ENCODE measurements at regions not wholly inside any gene's neighbourhood (a gene's known extent, or its start where the extent isn't known, plus 50 kb on each side); places are given as distances from the start of the nearest gene placed in this dataset.
A peak's percentile ranks its signal among the peaks of the same experiment; 100 is the strongest.
"Not testable (repeated sequence)": the region's sequence is repeated elsewhere in the genome, so short reads cannot be mapped to it uniquely, and the experiment has no call there.

DNA sequence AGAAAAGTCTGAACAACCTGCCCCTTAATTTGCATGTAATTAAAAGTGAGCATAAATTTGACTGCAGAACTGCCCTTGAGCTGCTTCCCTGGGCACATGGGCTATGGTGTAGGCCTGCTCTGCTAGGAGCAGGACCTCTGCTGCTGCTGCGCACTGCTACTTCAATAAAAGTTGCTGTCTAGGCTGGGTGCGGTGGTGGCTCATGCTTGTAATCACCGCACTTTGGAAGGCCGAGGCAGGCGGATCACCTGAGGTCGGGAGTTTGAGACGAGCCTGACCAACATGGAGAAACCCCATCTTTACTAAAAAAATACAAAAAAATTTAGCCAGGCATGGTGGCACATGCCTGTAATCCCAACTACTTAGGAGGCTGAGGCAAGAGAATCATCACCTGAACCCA lies 355.7 kb downstream of the KCNJ2 start:
- not testable (repeated sequence) for DNase-seq

DNA sequence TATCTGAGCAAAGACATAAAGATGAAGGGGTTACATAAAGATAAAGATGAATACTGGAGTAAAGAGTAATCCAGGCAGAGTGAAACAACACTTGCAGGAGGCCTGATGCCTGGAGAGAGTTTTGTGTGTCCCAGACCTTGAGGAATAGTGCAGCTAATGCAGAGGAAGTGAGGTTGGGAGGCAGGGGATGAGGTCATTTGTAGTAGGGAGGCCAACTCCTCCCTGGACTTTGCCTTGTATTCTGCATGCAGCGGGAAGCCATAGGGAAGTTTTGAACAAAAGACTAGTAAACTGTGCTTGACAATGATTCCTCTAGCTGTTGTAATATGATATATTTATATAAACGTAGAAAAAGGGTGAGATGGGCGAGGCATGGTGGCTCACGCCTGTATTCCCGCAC lies 356.6 kb downstream of the KCNJ2 start:
- DNase-seq, result no peak

DNA sequence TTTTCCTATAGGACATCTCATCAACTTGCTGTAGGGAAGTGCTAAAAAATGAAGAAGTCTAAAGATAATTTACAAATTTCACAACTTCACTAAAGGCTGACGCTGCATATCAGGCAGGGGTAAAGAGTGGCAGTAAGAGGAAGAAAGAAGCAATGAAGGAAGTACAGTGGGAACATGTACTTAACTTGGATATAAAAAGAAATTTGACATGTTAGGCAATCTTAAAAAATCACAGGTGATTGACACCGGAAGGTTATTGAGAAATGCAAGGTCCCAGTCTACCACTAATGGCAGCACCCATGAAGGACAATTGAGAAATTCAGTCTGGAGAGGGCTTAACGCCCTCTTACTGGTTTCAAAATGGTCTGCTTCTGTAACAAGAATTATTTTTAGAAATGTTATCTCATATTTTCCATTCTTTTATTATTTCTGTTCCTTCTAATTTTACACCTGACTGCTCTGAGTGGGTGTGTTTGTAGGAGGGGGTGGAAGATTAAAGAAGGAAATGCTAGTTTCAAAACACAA lies 358.1 kb downstream of the KCNJ2 start:
- no peak for DNase-seq

DNA sequence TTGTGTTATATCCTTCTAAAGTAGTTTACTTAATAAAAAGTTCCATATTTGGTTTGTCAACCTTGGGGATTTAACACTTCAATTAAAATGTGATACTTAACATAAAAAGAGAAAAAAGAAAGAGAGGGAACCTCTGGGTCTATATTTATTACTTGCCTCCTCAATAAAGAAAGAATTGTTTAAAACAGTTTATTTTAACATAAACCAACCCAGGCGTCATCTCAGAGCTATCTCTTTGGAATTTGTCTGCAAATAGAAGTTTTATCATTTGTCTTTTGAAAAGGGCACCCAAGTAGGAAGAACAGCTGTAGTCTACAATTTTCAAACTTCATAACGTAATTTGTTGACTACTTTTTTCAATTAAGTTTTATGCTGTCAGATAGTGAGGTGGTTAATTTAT lies 364.1 kb downstream of the KCNJ2 start:
- DNase-seq, result no peak

DNA sequence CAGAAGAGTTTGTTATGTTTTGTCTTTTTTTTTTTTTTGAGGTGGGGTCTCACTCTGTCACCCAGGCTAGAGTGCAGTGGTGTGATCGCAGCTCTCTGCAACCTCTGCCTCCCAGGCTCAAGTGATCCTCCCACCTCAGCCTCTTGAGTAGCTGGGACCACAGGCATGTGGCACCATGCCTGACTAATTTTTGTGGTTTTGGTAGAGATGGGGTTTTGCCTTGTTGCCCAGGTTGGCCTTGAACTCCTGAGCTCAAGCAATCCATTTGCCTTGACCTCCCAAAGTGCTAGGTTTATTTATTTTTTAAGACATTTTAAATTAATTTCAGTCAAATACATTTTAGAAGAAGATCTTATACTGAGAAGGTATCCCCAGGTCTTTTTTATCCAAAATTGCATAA lies 366.7 kb downstream of the KCNJ2 start:
- DNase-seq, result no peak

DNA sequence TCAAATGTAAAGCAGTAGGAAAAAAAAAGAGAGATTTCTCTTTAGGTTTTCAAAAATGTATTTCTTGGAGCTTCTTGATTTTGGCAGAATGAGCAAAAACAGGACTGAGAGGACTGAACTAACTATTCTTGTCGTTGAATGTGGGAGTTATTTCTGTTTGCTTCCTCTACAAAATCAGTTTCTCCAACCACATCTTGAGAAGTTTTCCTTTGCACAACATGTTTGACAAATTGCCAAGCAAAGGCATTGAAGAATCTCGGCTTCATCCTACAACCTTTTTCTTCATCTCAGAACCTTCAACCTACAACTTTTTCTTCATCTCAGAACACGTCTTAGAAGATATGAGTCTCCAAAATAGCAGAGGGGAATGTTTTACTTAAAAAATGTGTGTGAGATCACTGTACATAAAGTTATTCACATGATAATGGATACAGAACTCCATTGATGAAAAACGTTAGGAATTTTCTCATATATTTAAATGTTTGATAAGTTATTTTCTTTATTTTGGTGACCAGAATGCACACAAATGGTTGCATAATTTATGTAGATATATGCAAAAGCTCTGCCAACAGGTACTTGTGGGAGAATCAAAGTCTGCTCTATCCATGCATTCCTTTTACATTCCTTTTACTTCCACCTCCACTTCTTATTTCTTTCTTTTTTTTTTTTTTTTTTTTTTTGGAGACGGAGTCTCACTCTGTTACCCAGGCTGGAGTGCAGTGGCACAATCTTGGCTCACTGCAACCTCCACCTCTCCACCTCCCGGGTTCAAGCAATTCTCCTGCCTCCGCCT lies 370.0 kb downstream of the KCNJ2 start:
- DNase-seq, result no peak

DNA sequence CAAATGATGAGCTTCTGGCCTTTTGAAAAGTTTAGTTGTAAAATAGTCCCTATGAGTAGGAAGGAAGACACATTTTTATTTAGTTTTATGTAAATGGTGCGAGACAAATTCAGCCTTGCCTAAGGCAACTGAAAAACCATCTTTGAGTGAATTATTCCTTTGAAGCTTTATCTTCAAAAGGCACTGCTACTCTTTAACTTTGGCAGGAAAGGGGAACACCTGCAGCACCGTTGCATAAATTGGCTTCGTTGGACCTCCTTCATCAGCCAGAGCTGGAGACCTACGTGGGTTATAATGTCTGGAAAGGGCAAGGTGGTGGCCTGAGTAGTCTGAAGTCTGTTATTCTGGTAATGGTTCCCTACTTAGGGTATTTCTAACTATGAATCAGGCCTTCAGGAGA lies 373.5 kb downstream of the KCNJ2 start:
- DNase-seq, result no peak

DNA sequence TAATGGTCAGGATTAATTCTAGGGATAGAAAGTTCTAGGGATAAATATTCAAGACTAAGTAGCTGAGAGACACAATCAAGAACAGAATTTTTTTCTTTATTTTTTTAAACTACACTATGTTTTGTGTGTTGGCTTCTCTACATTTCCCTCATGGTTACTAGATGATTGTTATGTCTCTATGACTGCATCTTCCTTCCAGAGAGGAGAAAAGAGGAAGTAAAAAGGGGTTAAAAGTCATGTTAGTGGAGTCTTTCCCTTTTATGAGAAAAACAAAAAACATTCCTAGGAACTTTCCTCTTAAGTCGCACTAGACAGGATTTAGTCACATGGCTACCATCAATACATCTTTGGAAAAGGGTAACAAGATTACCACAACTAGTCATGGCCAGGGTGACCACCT lies 375.0 kb downstream of the KCNJ2 start:
- DNase-seq, result no peak

DNA sequence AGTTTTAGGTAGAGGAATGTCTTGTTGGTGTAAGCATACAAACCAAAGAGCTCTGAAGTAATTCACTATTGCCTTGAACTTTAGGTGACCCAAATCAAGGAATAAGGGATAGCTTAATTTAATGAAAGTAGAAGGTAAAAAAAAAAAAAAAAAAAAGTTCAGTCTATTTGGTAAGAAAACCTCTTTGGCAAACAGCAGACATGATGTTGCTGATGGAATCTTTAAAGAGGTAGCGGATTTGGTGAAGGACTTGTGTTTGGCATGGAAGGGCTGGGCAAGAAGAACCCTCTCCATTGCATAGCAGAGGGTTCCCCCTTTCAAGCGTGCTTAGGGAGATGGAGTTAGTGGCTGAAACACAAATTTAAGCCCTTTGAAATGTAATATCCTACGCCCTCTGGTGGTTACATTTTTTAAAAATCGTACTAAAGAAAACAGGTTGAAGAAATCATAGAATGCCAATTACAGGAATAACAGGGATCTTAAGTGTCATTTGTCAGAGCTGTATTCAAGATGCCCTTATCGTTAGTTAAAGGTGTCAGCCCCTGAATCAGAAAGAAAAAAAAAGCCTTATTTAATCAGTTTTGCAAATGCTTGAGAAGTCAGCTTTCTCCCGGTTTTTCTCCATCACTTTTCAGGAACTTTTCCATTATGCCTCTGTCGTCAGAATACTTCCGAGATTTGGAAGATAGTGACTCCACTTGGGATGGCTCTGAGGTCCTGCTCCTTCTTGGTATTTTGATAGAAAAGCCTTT lies 383.1 kb downstream of the KCNJ2 start:
- peak; percentile 13 for DNase-seq

DNA sequence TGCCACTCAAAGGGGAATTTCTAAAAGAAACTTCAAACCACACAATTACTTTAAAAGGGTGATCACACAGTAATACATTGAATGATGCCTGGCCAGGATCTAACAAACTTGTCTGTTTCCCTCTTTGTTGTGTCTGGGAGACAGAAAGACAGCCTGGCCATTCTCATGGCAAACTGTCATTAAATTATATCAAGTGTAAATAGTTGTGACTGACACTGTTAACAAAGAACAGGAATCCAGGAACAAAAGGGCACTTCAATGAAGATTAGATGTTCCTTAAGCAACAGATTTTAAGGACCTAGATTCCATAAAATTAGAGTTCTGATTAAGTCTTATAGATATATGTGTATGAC lies 383.6 kb downstream of the KCNJ2 start:
- DNase-seq, result no peak

DNA sequence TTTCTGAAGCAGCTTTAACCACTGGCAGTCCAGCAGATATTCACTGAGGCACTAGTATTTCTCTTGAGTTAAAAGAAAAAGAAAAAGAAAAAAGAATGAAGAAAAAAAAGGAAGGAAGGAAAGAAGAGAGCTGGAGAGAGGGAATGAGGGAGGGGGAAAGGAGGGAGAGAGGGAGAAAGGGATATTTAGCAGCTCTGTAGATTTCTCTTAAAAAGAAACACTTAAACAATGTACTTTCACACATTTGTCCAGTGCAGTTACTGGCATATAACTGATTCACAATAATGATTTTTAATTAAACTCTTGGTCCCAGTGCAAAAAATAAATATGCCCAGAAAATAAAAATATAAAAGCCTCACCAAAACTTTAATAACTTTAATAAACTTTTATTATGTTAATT lies 386.4 kb downstream of the KCNJ2 start:
- no peak for DNase-seq

DNA sequence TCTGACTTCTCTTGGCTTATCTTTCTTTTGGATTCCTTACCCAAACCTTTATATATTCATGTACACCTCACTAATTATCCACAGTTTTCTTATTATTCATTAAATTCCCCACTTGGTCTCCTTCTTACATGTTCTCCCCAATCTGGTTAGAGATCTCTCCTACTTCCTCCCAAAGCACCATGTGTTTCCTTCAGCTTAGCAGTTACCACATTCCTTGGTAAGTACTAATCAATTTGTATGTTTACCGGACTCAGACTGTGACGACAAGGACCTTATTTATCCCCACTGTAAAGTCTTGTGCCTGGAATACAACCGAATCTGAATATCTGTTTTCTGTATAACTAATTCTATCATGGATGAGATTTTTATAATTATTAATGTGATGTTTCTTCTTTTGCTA lies 389.5 kb downstream of the KCNJ2 start:
- DNase-seq, result no peak

DNA sequence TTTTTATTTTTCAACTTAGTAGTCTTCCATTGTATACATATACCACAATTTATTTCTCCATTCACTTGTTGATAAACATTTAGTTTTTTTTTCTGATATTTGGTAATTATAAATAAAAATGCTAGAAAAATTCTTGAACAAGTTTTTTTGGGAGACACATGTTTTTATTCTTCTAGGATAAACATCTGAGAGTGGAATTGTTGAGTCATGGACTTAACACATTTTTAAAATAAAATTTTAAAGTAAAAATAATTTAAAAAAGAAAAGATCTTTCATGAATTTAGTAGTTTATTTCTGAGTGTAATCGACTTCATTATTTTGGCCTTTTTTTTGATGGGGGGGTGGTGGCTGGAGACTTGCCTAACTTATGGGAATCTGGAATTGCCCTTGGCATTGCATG lies 391.1 kb downstream of the KCNJ2 start:
- no peak for DNase-seq

DNA sequence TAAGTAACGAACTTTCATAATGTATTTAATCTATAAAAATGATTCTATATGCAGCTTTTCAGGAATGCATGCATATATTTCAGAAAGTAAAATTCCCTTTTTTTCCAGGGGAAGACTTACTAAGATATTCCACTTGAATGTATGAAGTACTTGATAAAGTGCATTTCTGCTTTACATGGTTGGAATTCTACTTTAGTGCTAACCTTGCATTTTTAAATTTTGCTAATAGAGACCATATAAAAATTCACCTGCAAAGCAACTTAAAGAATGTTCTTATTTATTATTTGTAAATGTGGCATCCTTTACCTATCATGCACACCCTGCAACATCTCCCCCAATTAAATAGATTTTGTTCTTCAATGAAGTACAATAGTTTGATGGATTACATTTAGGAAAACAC lies 392.8 kb downstream of the KCNJ2 start:
- DNase-seq, result no peak

DNA sequence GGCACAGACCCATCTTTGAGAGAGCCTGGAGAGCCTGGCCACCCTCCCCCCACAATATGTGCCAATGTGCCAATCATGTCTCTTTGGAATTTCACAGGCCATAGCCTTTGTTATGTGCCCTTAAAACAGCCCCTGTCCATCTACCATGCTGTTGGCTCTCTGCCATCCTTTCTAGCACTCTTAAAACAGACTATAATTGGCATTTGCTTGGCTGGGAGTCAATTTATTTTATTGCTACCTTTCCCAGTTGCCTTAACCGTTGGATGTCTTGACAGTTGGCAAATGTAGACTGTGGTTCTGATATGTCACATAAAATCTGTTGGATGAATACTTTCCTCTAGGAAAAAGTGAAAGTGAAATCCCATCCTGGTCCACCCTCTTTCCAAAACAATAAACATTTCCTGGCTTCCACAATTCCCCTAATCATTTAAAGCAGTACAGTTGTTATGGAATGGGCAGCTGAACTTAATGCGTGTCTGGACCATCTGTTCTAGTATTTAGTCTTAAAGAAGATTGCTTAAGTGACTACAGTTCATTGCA lies 394.0 kb downstream of the KCNJ2 start:
- DNase-seq, result peak; percentile 73

DNA sequence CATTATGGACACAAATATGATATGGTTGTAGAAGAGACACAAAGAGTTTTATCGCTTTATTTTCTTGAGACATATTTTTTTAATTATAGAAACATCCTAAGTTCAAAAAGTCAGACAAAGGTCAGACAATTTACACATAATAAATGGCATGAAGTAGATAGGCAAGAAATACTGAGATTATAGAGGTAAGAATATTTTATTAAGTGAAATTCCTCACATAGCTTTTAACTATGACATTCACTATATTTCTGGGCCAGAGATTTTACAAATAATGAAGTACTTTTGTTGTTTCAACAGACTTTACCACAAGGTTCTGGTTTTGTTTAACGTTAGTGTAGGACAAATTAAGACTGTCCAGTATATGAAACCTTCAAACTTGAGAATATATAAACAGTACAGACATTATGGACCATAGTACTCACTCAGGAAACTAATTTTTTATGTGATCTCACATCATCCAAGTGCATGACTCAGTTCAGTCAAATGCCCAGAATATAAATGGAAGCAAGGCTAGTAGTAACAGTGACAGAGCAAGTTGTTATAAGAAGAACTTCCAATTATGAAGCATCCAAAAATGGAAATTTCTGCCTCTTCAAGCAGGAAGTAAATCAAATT lies 394.8 kb downstream of the KCNJ2 start:
- no peak for DNase-seq

DNA sequence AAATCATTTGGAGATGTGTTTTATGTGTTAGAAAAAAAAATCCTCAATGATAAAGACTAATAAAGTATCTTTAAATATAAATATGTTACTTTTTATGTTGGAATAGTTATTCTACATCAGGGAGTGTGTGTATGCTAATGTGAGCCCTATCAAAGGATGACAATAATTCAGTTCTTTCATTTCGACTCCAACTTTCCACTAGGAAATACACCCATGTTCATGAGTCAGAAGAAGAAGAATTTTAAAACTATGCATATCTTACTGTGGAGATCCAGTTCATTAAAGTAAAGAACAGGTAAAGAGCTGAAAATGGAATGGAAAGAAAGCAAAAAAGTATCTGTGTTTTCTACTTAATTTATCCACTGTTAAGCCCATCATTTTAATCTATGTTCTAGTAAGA lies 399.8 kb downstream of the KCNJ2 start:
- no peak for DNase-seq

DNA sequence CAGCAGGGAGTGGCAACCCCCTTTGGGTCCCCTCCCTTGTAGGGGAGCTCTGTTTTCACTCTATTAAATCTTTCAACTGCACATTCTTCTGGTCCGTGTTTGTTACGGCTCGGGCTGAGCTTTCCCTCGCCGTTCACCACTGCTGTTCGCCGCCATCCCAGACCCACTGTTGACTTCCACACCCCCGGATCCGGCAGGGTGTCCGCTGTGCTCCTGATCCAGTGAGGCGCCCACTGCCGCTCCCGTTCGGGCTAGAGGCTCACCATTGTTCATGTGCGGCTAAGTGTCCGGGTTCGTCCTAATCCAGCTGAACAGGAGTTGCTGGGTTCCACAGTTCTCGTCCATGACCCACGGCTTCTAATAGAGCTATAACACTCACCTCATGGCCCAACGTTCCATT lies 408.1 kb downstream of the KCNJ2 start:
- DNase-seq, result no peak

DNA sequence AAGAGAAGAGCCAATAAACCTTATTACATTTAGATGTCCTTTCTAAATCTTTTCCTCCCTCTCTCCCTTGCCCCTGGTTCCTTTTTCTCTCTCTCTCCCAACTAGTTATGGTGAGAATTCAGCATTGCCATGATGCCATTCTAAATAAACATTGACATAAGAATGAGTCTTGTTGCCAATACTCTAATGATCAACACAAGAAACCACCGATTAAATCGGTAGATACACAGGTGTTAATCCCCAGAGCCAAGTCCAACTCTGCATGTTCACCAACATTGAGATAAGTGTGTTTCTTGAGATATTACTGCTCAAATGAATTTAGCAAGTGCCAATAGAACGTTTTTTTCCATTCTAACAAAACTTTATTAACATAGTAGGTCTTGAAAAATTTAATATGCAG lies 412.1 kb downstream of the KCNJ2 start:
- DNase-seq, result no peak

DNA sequence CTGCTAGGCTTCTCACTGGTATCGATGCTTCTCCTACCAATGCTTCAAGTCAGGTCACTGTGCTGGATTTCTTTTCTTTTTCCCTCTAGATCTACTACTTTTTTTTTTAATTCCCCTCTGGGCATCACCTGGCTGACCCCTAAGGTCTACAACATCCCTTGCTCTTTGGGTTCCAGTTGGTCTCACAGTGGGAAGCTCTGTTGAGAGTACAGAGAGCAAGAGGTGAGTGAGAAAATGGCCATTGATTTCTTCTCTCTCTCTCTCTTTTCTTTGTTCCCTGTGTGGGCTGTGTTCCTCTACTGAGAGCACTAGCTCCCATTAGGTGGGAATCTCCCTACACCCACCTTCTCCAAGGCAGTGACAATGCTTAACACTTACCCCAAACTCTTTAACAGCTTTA lies 413.4 kb downstream of the KCNJ2 start:
- DNase-seq, result no peak

DNA sequence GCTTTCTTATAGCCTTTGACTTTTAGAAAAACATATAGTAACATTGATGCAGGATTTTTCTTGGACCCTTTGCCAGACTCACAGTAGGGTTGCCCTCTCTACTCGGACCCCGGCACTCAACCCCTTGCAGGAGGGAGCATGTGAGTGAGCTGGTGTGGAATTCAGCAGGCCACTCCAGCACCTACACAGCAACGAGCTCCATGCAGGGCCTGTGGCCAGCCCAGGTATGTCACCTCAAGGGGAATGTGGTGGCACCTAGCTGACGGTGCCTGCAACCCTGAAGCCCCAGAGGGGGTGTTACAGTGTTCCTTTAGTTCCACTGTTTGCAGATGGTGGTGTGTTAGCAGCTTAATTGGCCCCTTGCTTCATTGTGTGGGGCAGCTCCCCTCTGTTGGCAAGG lies 414.9 kb downstream of the KCNJ2 start:
- DNase-seq, result no peak

DNA sequence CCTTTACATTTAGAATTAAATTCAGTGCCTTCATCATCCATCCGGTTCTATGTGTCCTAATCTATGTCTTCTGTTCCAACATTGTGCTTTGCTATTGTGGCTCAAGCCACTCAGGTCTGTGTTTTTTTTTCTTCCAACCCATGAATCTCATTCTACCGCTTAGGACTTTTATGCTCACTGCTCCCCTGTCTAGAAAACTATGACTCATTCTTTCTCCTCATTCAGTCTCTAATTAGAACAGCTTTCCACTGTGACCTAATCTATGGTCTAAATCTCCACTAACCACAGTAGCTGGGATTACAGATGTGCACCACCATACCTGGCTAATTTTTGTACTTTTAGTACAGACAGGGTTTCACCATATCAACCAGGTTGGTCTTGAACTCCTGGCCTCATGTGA lies 418.7 kb downstream of the KCNJ2 start:
- DNase-seq, result no peak

DNA sequence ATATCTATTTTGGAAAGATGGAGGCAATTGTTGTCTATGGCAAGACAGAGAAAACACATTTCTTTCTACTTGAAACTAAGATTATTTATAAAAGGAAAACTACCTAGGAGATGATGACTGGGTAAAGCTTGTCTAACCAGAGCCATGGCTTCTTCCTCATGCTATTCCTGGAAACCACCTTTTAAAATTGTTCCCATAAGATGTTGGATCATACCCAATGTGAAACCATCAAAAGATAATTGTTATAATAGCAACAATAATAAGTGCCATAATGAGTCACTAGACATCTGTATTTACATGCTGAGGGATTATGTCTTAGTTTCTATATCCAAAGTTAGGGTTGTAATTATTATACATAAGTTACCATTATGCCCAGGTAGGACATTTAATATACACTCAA lies 428.4 kb downstream of the KCNJ2 start:
- DNase-seq, result no peak
